ENCODE measurements at regions not wholly inside any gene's neighbourhood (a gene's known extent, or its start where the extent isn't known, plus 50 kb on each side); places are given as distances from the start of the nearest gene placed in this dataset.

DNA sequence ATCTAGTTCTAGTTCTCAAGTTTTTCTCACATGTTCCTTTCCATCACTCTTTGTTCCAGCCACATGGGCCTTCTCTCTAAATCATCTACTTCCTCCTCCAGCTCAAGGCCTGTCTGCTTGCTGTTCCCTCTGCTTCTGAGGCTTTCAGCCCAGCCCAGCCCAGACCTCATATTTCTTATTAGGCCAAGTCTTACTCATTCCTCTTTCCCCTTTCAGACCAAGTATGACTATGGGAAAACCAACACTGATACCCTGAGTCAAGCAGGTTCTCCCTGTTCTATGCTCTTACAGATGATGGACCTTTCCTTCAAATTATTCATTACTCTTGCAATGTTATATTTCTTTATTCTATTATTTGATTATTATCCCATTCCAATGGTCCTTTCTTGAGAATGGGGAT, 80.3 kb upstream of the SEM1 start:
- H3K9ac ChIP-seq (ENCODE audit: insufficient read depth, low read depth, low read length): no peak overlapping the region
- no TSS peak for BruUV-seq (replicated peaks)
- no peaks in the 10 kb centered on the region for H3K9me3 ChIP-seq (ENCODE audit: low read length)
- TF ChIP-seq SMARCE1 (IDR thresholded peaks at IDR 0.05; ENCODE audit: borderline replicate concordance) (no peak), ZFP90 (CRISPR knock-in tag; IDR thresholded peaks at IDR 0.05; ENCODE audit: borderline replicate concordance) (no peak), ZNF484 (CRISPR knock-in tag; IDR thresholded peaks at IDR 0.05; ENCODE audit: borderline replicate concordance, low read depth) (no peak), KDM5A (IDR thresholded peaks at IDR 0.05; ENCODE audit: borderline replicate concordance, low read length) (no peak), GPN1 (CRISPR knock-in tag; IDR thresholded peaks at IDR 0.05; ENCODE audit: borderline replicate concordance) (no peak)
- in situ Hi-C loops (cut with HindIII; ENCODE audit: extremely low pct_ligation_motif_present, low pct_unique_long_range_greater_than_20kb): loop anchor here (10.0 kb wide), 1 partner anchor 235 kb away; the partner anchor contains the start of gene DLX5
- H3K27ac ChIP-seq (ENCODE audit: extremely low read length, insufficient read depth, low read length): no peak overlapping the region
- ATAC-seq (no peak), DNase-seq (ENCODE audit: low spot score) (no peak), FAIRE-seq (no peak)
- ChIA-PET CTCF (ENCODE audit: low intra/inter-chr PET ratio, low total read pairs) (no interaction called here), POLR2A (no interaction called here)
- H3K4me2 ChIP-seq (ENCODE audit: low read depth, low read length): no peak overlapping the region
- no peak overlapping the region for H3K4me3 ChIP-seq (replicated peaks in 1 of 3; ENCODE audit: insufficient read depth in 1 of 3, low read depth in 2 of 3, low read length in 3 of 3)
- H3K4me1 ChIP-seq (ENCODE audit: insufficient read depth, low read length): 0 out of 2 replicates have a peak, but pooled peaks cover 9% of the 10 kb centered on the region
- H3K36me3 ChIP-seq (replicated peaks in 1 of 2; ENCODE audit: control insufficient read depth in 1 of 2, insufficient read depth in 2 of 2, low read length in 2 of 2): no peaks in the 10 kb centered on the region
- intact Hi-C loops (cut with micrococcal nuclease; ENCODE audit: unreplicated experiment): no loop called here
- no peaks in the 10 kb centered on the region for H3K79me2 ChIP-seq (ENCODE audit: insufficient read depth, low read length)
- H4K20me1 ChIP-seq (ENCODE audit: insufficient read depth, low read length): no peaks in the 10 kb centered on the region
- no peaks in the 10 kb centered on the region for H3K27me3 ChIP-seq (ENCODE audit: control insufficient read depth in 1 of 2, insufficient read depth in 2 of 2, low read length in 2 of 2)
- no peak overlapping the region for H2AFZ ChIP-seq (ENCODE audit: low read length)

DNA sequence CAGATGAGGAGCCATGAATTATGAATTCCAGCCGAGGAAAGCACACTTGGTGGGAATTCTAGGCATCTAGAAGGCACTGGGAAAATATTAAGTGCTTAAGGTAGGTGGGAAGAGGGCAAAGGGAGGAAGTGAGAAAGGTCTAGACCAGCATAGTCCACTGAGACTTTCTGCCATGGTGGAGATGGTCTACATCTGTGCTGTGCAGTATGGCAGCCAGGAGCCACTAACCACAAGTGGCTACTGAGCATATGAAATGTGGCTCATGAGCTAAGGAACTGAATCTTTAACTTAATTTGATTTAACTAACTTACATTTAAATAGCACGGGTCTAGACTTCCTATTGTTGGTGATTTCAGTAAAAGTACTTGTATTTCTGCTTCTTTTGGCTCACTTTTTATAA, 82.5 kb upstream of the SEM1 start:
- 0% methylated on average over 2 of the region's 2 CpGs for WGBS (ENCODE audit: low lambda C conversion rate)

More for the DNA sequence above, 82.5 kb upstream of the SEM1 start:
- no TSS peak for BruUV-seq (replicated peaks)
- ATAC-seq (no peak), FAIRE-seq (no peak), DNase-seq (ENCODE audit: low spot score) (no peak)
- in situ Hi-C loops (cut with HindIII; ENCODE audit: extremely low pct_ligation_motif_present, low pct_unique_long_range_greater_than_20kb) (no loop called here), intact Hi-C loops (cut with micrococcal nuclease; ENCODE audit: unreplicated experiment) (no loop called here)
- no peak for TF ChIP-seq AKAP8 (CRISPR knock-in tag; IDR thresholded peaks at IDR 0.05)
- TF ChIP-seq ZFP1 (CRISPR knock-in tag; IDR thresholded peaks at IDR 0.05): no peak
- no peak for TF ChIP-seq ZNF660 (CRISPR knock-in tag; IDR thresholded peaks at IDR 0.05; ENCODE audit: borderline replicate concordance, low read depth)
- TF ChIP-seq THAP9 (CRISPR knock-in tag; IDR thresholded peaks at IDR 0.05; ENCODE audit: borderline replicate concordance): no peak
- no peaks in the 10 kb centered on the region for H3K79me2 ChIP-seq (ENCODE audit: insufficient read depth, low read length)
- H3K4me3 ChIP-seq (replicated peaks in 1 of 3; ENCODE audit: insufficient read depth in 1 of 3, low read depth in 2 of 3, low read length in 3 of 3): no peak overlapping the region
- no peak overlapping the region for H3K4me2 ChIP-seq (ENCODE audit: low read depth, low read length)
- H3K27ac ChIP-seq (ENCODE audit: extremely low read length, insufficient read depth, low read length): no peak overlapping the region
- CTCF ChIA-PET (ENCODE audit: low intra/inter-chr PET ratio, low total read pairs): no interaction called here
- H3K4me1 ChIP-seq (ENCODE audit: insufficient read depth, low read length): no peaks in the 10 kb centered on the region
- no peaks in the 10 kb centered on the region for H3K9me3 ChIP-seq (ENCODE audit: low read length)
- no peak overlapping the region for H3K9ac ChIP-seq (ENCODE audit: insufficient read depth, low read depth, low read length)
- H3K36me3 ChIP-seq (replicated peaks in 1 of 2; ENCODE audit: control insufficient read depth in 1 of 2, insufficient read depth in 2 of 2, low read length in 2 of 2): no peaks in the 10 kb centered on the region
- POLR2A ChIA-PET: no interaction called here
- no peak overlapping the region for H2AFZ ChIP-seq (ENCODE audit: low read length)
- no peaks in the 10 kb centered on the region for H4K20me1 ChIP-seq (ENCODE audit: insufficient read depth, low read length)
- H3K27me3 ChIP-seq (ENCODE audit: control insufficient read depth in 1 of 2, insufficient read depth in 2 of 2, low read length in 2 of 2): 0 out of 5 replicates have a peak, but pooled peaks cover 0 to 2% of the 10 kb centered on the region in 2 experiments
